GM23248 (cell line): ENCODE measurements at regions not wholly inside any gene's neighbourhood (a gene's known extent, or its start where the extent isn't known, plus 50 kb on each side); places are given as distances from the start of the nearest gene placed in this dataset.

ENCODE experiments used
- DNase-seq: peaks from one replicate; pipeline ENCODE4 v3.0.0-alpha.2; 2015
- H2AFZ ChIP-seq: fragments of 200-600 bp; sonication (generic); 2 replicates; pipeline ENCODE4 v1.6.1; 2016; ENCODE audit warnings: antibody characterized with exemption
- H3F3A ChIP-seq: fragments of 200-600 bp; sonication (generic); 2 replicates; pipeline ENCODE4 v1.6.1; 2016; ENCODE audit warnings: mild to moderate bottlenecking, antibody characterized with exemption, mixed run types; ENCODE audit not compliant: insufficient read depth
- H3K27ac ChIP-seq: fragments of 200-600 bp; sonication (generic); 2 replicates; pipeline ENCODE4 v1.5.1; 2016; ENCODE audit warnings: mild to moderate bottlenecking
- H3K27me3 ChIP-seq: fragments of 200-600 bp; sonication (generic); replicated peaks from 2 replicates; pipeline ENCODE4 v1.6.1; 2016; ENCODE audit warnings: mild to moderate bottlenecking; ENCODE audit not compliant: insufficient read depth
- H3K36me3 ChIP-seq: fragments of 200-600 bp; sonication (generic); 2 replicates; pipeline ENCODE4 v1.6.1; 2016; ENCODE audit warnings: low read depth, mild to moderate bottlenecking
- H3K4me1 ChIP-seq: fragments of 200-600 bp; sonication (generic); 2 replicates; pipeline ENCODE4 v1.6.1; 2016; ENCODE audit warnings: mild to moderate bottlenecking; ENCODE audit not compliant: insufficient read depth
- H3K4me2 ChIP-seq: fragments of 200-600 bp; sonication (generic); one replicate; pipeline ENCODE4 v1.6.1; 2016; ENCODE audit warnings: mild to moderate bottlenecking; ENCODE audit not compliant: unreplicated experiment
- H3K4me3 ChIP-seq: fragments of 200-600 bp; sonication (generic); 2 replicates; pipeline ENCODE4 v1.5.1; 2016; ENCODE audit warnings: mild to moderate bottlenecking
- H3K79me2 ChIP-seq: fragments of 200-600 bp; sonication (generic); 2 replicates; pipeline ENCODE4 v1.6.1; 2016; ENCODE audit warnings: mild to moderate bottlenecking; ENCODE audit not compliant: insufficient read depth
- H3K9ac ChIP-seq: fragments of 200-600 bp; sonication (generic); 2 replicates; pipeline ENCODE4 v1.6.1; 2016; ENCODE audit warnings: mild to moderate bottlenecking
- H3K9me2 ChIP-seq: fragments of 200-600 bp; sonication (generic); 2 replicates; pipeline ENCODE4 v1.6.1; 2016; ENCODE audit warnings: mixed run types, mild to moderate bottlenecking, moderate library complexity; ENCODE audit not compliant: insufficient read depth
- H3K9me3 ChIP-seq: fragments of 200-600 bp; sonication (generic); one replicate; pipeline ENCODE4 v1.6.1; 2017; ENCODE audit warnings: low read depth
- H4K20me1 ChIP-seq: fragments of 200-600 bp; sonication (generic); 2 replicates; pipeline ENCODE4 v1.6.0; 2016; ENCODE audit not compliant: insufficient read depth
- EZH2 ChIP-seq: fragments of 200-600 bp; sonication (generic); IDR thresholded peaks from 2 replicates; pipeline ENCODE4 v1.6.1; 2018; ENCODE audit warnings: antibody characterized with exemption, mild to moderate bottlenecking; ENCODE audit not compliant: insufficient read depth, poor library complexity, severe bottlenecking
- EZH2phosphoT487 ChIP-seq: fragments of 200-600 bp; sonication (generic); IDR thresholded peaks from 2 replicates; pipeline ENCODE4 v1.6.1; 2018; ENCODE audit warnings: antibody characterized with exemption, moderate library complexity, mild to moderate bottlenecking, low read depth; ENCODE audit not compliant: insufficient read depth
- WGBS, 2 experiments: methylation state at CpG; one replicate each; pipeline ENCODE4 v1.1.6; 2015 to 2017; ENCODE audit warnings: low lambda C conversion rate in 2 of 2, low coverage in 1 of 2; ENCODE audit errors: missing lambda C conversion rate in 2 of 2; 5-methylcytosine and 5-hydroxymethylcytosine counted together
- in situ Hi-C: fragments of 300-500 bp; cut with MboI; formaldehyde crosslinking; loops from 2 replicates; pipeline ENCODE4 v1.15.0; 2020

DNA sequence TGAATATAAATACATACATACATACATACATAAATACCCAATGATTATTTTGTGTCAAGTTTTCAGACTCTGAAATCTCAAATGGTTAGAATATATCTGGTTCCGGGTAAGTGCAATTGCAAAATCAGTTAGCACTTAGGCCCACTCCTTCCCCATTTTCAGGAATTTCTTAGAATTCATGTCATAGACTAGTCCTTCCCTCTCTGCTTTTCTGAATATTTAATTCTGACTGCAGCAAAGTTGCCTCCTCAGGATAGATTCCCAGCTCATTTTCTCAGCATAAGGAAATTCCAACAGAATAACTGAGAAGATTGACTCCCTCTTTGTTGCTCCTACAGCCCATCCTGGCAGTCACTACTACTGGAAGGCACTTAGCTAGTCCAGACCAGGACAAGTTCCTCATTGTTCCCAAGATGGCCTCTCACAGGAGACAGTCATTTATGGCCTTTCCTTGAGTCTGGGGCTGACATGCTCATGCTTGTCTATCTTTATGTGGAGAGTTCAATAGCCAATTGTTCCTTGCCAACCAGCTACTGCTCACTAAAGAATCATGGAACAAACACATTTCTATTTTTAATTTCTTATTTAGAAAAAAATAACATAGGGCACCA lies 142.9 kb upstream of the ITGB1 start:
- no peak for DNase-seq
- 93 to 100% methylated on average over 1 of the region's 1 CpG for WGBS, 2 experiments
- no peak overlapping the region for H3K4me3 ChIP-seq
- peaks cover 24% of the 10 kb centered on the region for H3K4me1 ChIP-seq
- no peak overlapping the region for H2AFZ ChIP-seq
- H3K9ac ChIP-seq: no peak overlapping the region
- no peaks in the 10 kb centered on the region for H3K79me2 ChIP-seq
- H3F3A ChIP-seq: peaks cover 26% of the 10 kb centered on the region
- TF ChIP-seq EZH2phosphoT487: no peak
- no peak for TF ChIP-seq EZH2
- H3K9me2 ChIP-seq: no peaks in the 10 kb centered on the region
- H4K20me1 ChIP-seq: no peaks in the 10 kb centered on the region
- H3K27me3 ChIP-seq: no peaks in the 10 kb centered on the region
- in situ Hi-C loops: no loop called here
- H3K9me3 ChIP-seq: no peaks in the 10 kb centered on the region
- H3K27ac ChIP-seq: no peak overlapping the region
- H3K4me2 ChIP-seq: no peak overlapping the region
- no peaks in the 10 kb centered on the region for H3K36me3 ChIP-seq

DNA sequence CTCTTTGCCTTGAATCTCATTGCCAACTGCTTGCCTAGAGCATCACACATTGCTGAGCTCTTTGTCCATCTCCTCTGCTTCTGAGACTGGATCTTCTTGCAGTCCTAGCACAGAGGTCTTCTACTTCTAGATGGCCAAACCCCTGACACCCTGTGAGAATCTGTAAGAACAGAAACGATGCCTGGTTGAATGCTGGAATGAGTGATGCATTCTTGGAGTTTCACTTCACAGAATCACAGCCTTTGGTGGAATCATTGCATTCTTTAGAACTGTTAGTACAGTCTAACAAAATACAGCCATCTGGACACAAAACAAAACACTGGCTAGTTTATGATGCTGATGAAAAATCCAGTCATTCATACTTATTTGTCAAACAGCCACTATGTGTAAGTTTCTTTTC lies 141.7 kb upstream of the ITGB1 start:
- no peaks in the 10 kb centered on the region for H3K79me2 ChIP-seq
- H3K36me3 ChIP-seq: no peaks in the 10 kb centered on the region
- H4K20me1 ChIP-seq: no peaks in the 10 kb centered on the region
- H3K27me3 ChIP-seq: no peaks in the 10 kb centered on the region
- peak overlapping the region; percentile 57 for H3K27ac ChIP-seq
- peak; percentile 77 for DNase-seq
- H3K4me3 ChIP-seq: no peak overlapping the region
- peak overlapping the region; percentile 6 for H3K4me2 ChIP-seq
- H3K9me2 ChIP-seq: no peaks in the 10 kb centered on the region
- peaks cover 26% of the 10 kb centered on the region for H3F3A ChIP-seq
- WGBS, 2 experiments: 0% methylated on average over 1 of the region's 1 CpG
- H3K4me1 ChIP-seq: peaks cover 24% of the 10 kb centered on the region
- TF ChIP-seq EZH2phosphoT487: no peak
- TF ChIP-seq EZH2: no peak
- H3K9ac ChIP-seq: no peak overlapping the region
- H2AFZ ChIP-seq: 0 out of 2 replicates have a peak overlapping the region, but pooled peaks have one; percentile 3
- no peaks in the 10 kb centered on the region for H3K9me3 ChIP-seq
- in situ Hi-C loops: no loop called here

DNA sequence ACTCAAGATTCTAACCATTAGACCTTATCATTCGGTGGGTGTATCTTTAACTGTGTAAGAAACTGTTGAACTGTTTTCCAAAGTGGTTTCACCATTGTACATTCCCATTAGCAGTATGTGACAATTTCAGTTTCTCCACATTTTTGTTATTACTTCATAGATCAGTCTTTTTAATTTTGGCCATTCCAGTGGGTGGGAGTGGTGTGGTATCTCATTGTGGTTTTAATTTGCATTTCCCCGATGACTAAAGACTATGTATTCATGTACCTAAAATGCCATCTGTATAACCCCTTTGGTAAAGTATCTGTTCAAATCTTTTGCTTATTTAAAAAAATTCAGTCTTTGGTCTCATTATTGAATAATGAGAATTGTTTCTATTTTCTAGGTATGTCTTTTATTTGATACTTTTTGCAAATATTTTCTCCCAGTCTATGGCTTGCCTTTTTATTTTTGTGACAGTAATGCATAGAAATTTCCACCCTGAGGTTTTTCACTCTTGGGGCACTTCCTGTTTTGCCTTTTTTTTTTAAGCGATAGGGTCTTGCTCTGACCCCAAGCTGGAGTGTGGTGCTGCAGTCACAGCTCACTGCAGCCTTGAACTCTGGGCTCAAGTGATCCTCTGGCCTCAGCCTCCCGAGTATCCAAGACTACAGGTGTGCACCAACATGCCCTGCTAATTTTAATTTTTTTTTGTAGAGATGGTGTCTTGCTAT lies 141.1 kb upstream of the ITGB1 start:
- Histone ChIP-seq H3K4me3 (no peak overlapping the region), H3K4me2 (peak overlapping the region; percentile 6), H3K27me3 (no peaks in the 10 kb centered on the region), H3K9me3 (no peaks in the 10 kb centered on the region), H3K27ac (peak overlapping the region; percentile 57), H3K4me1 (peaks cover 24% of the 10 kb centered on the region), H3K79me2 (no peaks in the 10 kb centered on the region), H2AFZ (no peak overlapping the region), H4K20me1 (no peaks in the 10 kb centered on the region), H3K9ac (no peak overlapping the region), H3K36me3 (no peaks in the 10 kb centered on the region), H3F3A (peaks cover 26% of the 10 kb centered on the region), H3K9me2 (no peaks in the 10 kb centered on the region)
- in situ Hi-C loops: no loop called here
- 71 to 75% methylated on average over 4 of the region's 4 CpGs for WGBS, 2 experiments
- TF ChIP-seq EZH2phosphoT487 (0 out of 2 replicates have a peak, but pooled peaks have one; percentile 57), EZH2 (no peak)
- DNase-seq: peak; percentile 47

DNA sequence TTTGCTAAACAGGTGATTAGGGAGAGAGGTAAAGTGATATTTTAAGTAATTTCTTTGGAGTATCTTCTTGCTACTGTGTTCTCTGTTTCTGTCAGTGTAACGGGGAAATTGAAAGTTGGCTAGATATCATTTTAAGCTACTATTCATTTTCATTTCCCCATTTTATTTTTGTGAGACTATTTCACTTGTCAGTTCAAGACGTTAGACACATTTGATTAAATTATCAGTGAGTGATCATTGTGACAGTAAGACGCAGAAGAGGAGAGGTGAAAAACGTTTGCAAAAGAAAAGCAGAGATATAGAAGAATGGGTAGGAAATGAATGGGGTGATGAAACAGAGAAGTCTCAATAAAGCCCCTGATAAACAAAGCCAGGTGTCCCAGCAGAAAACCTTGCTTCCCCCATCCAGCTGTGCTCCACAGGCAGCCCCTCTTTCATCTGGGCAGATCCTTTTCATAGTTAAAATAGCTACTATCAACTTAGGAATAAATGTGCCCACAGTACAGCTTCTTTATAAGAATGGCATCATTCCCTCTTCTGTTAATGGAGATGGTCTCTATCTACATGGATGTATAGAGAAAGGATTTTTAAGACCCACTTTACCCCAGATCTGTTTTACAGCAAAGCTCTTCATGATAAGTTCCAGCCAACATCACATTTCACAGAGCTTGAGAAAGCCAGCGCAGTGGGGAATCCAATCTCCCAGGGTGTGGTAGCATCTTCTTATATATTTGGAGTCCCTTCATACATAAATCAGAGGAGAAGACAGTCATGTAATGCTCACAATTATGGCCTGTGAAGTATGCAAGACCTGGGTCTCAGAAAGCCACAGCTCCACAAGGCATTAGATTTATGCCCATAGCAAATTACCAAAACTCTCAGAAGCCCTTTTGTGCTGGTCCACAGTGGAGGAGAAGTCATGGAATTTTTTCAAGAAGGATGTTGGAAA lies 138.1 kb upstream of the ITGB1 start:
- no peaks in the 10 kb centered on the region for H3K27me3 ChIP-seq
- in situ Hi-C loops: no loop called here
- H3K36me3 ChIP-seq: no peaks in the 10 kb centered on the region
- TF ChIP-seq EZH2: no peak
- TF ChIP-seq EZH2phosphoT487: no peak
- no peaks in the 10 kb centered on the region for H3K9me2 ChIP-seq
- peaks cover 24% of the 10 kb centered on the region for H3K4me1 ChIP-seq
- H3K9ac ChIP-seq: no peak overlapping the region
- no peak overlapping the region for H3K4me3 ChIP-seq
- H3K4me2 ChIP-seq: no peak overlapping the region
- no peak overlapping the region for H3K27ac ChIP-seq
- peaks cover 26% of the 10 kb centered on the region for H3F3A ChIP-seq
- 74 to 79% methylated on average over 5 of the region's 5 CpGs for WGBS, 2 experiments
- DNase-seq: no peak
- no peaks in the 10 kb centered on the region for H3K9me3 ChIP-seq
- H3K79me2 ChIP-seq: no peaks in the 10 kb centered on the region
- H4K20me1 ChIP-seq: no peaks in the 10 kb centered on the region
- no peak overlapping the region for H2AFZ ChIP-seq
